HFFc6 (cell line): ENCODE measurements at regions not wholly inside any gene's neighbourhood (a gene's known extent, or its start where the extent isn't known, plus 50 kb on each side); places are given as distances from the start of the nearest gene placed in this dataset.

Source experiments
- DNase-seq: peaks from one replicate; pipeline ENCODE4 v3.0.0-alpha.2; 2018
- H3K27ac Mint-ChIP-seq: 2 replicates; pipeline ENCODE4 v1.8.0; 2020; ENCODE audit warnings: mild to moderate bottlenecking, mixed read lengths
- H3K27me3 Mint-ChIP-seq: 2 replicates; pipeline ENCODE4 v1.8.0; 2021; ENCODE audit warnings: mild to moderate bottlenecking, moderate library complexity, mixed read lengths; ENCODE audit not compliant: insufficient read depth
- H3K36me3 Mint-ChIP-seq: 2 replicates; pipeline ENCODE4 v1.8.0; 2021; ENCODE audit warnings: low read depth, mixed read lengths
- H3K4me1 Mint-ChIP-seq: 2 replicates; pipeline ENCODE4 v1.8.0; 2020; ENCODE audit warnings: low read depth, mixed read lengths
- H3K4me3 Mint-ChIP-seq: 2 replicates; pipeline ENCODE4 v1.8.0; 2020; ENCODE audit warnings: mild to moderate bottlenecking, moderate library complexity, mixed read lengths
- H3K9me3 Mint-ChIP-seq: 2 replicates; pipeline ENCODE4 v1.8.0; 2020; ENCODE audit warnings: mild to moderate bottlenecking, mixed read lengths
- TF ChIP-seq, protein P1 (sequence below): fragments of 200-600 bp; sonication (generic); IDR thresholded peaks from 2 replicates; pipeline ENCODE4 v1.5.0; 2021; ENCODE audit warnings: antibody characterized with exemption, mild to moderate bottlenecking

DNA sequence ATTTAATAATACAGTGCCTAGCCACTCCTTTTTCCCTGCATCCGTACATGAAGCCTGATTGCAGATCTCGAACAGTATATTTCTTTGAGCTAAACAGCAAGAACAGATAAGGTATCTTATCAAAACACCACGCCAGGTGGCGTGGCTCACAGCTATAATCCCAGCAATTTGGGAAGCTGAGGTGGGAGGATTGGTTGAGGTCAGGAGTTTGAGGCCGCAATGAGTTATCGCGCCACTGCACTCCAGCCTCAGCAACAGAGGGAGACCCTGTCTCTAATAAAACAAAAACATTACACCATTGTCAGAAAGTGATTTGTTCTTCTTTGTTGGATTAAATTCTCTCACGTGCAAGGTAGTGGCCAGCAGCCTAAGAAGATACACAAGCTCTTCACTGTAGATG lies 291.2 kb upstream of the DMRT1 start:
- no peak for DNase-seq
- Mint-ChIP-seq H3K4me3 (no peak overlapping the region), H3K9me3 (no peaks in the 10 kb centered on the region), H3K27ac (no peak overlapping the region), H3K4me1 (no peaks in the 10 kb centered on the region), H3K27me3 (peaks cover 4% of the 10 kb centered on the region), H3K36me3 (no peaks in the 10 kb centered on the region)
- TF ChIP-seq, protein P1, sequence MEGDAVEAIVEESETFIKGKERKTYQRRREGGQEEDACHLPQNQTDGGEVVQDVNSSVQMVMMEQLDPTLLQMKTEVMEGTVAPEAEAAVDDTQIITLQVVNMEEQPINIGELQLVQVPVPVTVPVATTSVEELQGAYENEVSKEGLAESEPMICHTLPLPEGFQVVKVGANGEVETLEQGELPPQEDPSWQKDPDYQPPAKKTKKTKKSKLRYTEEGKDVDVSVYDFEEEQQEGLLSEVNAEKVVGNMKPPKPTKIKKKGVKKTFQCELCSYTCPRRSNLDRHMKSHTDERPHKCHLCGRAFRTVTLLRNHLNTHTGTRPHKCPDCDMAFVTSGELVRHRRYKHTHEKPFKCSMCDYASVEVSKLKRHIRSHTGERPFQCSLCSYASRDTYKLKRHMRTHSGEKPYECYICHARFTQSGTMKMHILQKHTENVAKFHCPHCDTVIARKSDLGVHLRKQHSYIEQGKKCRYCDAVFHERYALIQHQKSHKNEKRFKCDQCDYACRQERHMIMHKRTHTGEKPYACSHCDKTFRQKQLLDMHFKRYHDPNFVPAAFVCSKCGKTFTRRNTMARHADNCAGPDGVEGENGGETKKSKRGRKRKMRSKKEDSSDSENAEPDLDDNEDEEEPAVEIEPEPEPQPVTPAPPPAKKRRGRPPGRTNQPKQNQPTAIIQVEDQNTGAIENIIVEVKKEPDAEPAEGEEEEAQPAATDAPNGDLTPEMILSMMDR, result no peak

DNA sequence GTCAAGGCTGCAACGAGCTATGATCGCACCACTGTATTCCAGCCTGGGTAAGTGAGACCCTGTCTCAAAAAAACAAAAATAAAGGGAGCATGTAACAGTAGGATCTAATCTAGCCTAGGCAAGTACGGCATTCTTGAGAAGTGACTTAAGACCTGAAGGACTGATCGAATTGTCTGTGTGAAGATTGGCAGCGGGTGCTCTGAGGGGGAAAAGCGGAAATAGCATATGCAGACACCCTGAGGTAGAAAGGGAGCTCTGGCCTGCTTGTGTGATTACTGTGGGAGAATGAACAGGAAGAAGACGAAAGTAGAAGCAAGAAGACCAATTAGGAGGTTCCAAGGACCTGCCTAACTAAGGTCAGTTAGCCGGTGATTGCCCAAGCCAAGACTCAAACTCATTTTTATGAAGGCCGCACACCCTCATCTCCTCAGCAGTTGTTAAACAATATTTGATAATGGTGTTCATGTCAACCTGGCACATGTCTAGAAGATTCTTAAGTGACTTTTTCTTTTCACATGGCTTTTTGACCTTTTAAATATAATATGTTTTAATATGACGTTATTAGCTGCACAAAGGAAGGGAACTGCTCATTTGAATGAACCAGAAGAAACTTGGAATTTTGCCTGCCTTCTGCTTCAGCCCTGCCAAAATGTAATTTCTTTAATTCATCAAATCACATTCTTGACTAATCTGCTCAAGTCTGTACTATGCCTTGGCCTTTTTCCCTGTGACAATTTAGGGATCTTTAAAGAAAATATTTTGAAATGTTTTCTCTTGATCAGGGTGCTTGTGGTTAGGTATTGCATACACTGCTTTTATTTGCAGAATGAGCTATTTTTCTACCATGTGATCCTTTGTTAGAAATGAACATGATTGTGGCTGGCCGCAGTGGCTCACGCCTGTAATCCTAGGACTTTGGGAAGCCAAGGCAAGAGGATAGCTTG lies 289.2 kb upstream of the DMRT1 start:
- no peak overlapping the region for H3K27ac Mint-ChIP-seq
- no peak overlapping the region for H3K4me3 Mint-ChIP-seq
- peaks cover 10% of the 10 kb centered on the region for H3K27me3 Mint-ChIP-seq
- no peaks in the 10 kb centered on the region for H3K36me3 Mint-ChIP-seq
- no peaks in the 10 kb centered on the region for H3K9me3 Mint-ChIP-seq
- no peaks in the 10 kb centered on the region for H3K4me1 Mint-ChIP-seq
- no peak for DNase-seq
- TF ChIP-seq, protein P1, result no peak

DNA sequence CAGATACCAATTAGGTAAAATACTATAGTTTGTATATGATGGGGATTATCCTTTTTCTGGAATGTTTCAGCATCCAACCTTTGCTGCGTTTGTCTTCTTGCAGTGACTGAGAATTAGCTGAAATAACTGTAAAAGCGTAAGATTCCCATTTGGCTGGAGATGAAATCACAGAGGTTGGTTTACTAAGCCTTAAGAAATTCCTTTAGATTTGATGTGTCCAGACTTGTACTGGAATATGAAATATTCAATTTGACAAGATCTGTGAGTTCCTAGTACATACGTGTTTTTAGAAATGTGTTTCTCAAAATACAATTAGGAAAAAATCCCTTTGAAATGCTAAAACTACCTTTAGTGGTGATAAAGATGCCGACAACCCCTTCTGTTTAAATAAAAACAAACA lies 286.0 kb upstream of the DMRT1 start:
- Mint-ChIP-seq H3K4me3 (no peak overlapping the region), H3K4me1 (peaks cover 5% of the 10 kb centered on the region; the same call in 1 of the 2 replicates), H3K27me3 (peaks cover 15% of the 10 kb centered on the region; the same call in 1 of the 2 replicates), H3K9me3 (no peaks in the 10 kb centered on the region), H3K27ac (no peak overlapping the region), H3K36me3 (no peaks in the 10 kb centered on the region)
- no peak for DNase-seq
- TF ChIP-seq, protein P1, result no peak

DNA sequence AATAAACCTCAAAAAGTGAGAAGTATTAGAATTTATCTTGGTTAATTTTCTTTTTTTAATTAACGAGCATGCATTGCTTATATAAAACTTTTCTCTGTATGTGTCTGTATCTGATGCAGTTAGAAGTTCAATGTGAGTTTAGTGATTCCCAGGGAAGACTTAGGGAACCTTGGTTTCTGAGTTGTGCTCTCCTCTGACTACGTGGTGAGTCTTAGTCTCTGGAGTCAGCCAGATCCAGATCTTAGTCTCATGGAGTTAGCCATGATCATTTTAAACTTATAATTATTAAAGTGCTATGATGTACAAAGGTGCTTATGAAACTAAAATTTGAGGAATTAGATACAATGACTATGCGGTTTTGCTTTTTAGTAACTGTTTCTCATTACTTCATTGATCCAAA lies 285.3 kb upstream of the DMRT1 start:
- Mint-ChIP-seq H3K4me3 (no peak overlapping the region), H3K27ac (no peak overlapping the region), H3K36me3 (no peaks in the 10 kb centered on the region), H3K27me3 (peaks cover 17% of the 10 kb centered on the region; the same call in 1 of the 2 replicates), H3K9me3 (no peaks in the 10 kb centered on the region), H3K4me1 (peaks cover 5% of the 10 kb centered on the region; the same call in 1 of the 2 replicates)
- TF ChIP-seq, protein P1, result no peak
- DNase-seq, result no peak

DNA sequence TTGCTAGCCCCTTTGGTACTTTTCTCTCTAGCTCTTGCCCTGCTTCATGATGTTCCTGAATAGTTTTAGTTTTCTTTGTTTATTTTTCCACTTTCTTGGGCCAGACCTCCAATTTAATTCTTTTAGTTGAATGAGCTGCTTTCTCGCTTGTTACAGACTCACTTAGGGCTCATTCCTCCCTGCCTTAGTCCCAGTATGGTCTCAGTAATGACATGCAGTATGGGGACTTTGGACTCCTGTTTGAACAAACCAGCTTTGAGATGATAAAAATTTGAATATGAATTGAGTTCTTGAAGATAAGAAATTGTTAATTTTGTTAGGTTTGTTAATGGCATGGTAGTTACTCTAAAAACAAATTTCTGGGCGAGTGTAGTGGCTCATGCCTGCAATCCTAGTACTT lies 284.8 kb upstream of the DMRT1 start:
- Mint-ChIP-seq H3K27ac (no peak overlapping the region), H3K36me3 (no peaks in the 10 kb centered on the region), H3K9me3 (no peaks in the 10 kb centered on the region), H3K4me3 (no peak overlapping the region), H3K4me1 (peaks cover 5% of the 10 kb centered on the region; the same call in 1 of the 2 replicates), H3K27me3 (peaks cover 17% of the 10 kb centered on the region; the same call in 1 of the 2 replicates)
- no peak for DNase-seq
- TF ChIP-seq, protein P1, result no peak
